A673 (cell line): ENCODE measurements at regions not wholly inside any gene's neighbourhood (a gene's known extent, or its start where the extent isn't known, plus 50 kb on each side); places are given as distances from the start of the nearest gene placed in this dataset.

Source experiments
- CTCF ChIP-seq: fragments of 300-800, 200-600 bp; sonication (generic); conservative IDR thresholded peaks from 2 replicates; pipeline ENCODE4 v1.5.1; 2017; ENCODE audit warnings: low read depth, mild to moderate bottlenecking, antibody characterized with exemption, low read length, moderate library complexity, mixed read lengths
- EZH2 ChIP-seq: fragments of 200-600 bp; sonication (generic); IDR thresholded peaks from 2 replicates; pipeline ENCODE4 v1.6.1; 2017; ENCODE audit warnings: borderline replicate concordance, low read depth, mild to moderate bottlenecking, mixed read lengths, antibody characterized with exemption, low read length; ENCODE audit not compliant: poor library complexity, severe bottlenecking

- TF ChIP-seq CTCF (no peak), EZH2 (no peak)
Measured at GRCh38 chr6:169046021-169046420, 207.6 kb downstream of the THBS2 start.
